ENCODE measurements at regions not wholly inside any gene's neighbourhood (a gene's known extent, or its start where the extent isn't known, plus 50 kb on each side); places are given as distances from the start of the nearest gene placed in this dataset.

DNA sequence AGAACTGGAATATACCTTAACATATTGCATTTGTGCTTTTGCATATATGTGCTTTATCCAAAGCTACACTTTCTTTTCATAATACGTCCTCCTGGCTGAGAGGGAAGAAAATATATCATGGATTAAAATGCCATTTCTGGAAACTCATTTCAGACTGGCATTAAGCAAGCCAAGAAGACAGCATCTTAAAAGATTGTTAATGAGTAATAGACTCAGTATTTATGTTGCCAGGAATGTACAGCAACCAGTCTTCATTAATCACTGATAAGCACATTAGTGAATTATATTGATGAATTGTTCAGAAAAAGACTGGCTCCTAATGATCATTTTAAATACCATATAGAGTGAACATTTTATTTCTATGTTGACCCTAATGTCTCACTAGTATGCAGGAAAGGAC, 134.9 kb upstream of the IFNG-AS1 start:
- POLR2A ChIA-PET (ENCODE audit: low non-redundant PET) = no interaction called here
- TF ChIP-seq, protein P1, sequence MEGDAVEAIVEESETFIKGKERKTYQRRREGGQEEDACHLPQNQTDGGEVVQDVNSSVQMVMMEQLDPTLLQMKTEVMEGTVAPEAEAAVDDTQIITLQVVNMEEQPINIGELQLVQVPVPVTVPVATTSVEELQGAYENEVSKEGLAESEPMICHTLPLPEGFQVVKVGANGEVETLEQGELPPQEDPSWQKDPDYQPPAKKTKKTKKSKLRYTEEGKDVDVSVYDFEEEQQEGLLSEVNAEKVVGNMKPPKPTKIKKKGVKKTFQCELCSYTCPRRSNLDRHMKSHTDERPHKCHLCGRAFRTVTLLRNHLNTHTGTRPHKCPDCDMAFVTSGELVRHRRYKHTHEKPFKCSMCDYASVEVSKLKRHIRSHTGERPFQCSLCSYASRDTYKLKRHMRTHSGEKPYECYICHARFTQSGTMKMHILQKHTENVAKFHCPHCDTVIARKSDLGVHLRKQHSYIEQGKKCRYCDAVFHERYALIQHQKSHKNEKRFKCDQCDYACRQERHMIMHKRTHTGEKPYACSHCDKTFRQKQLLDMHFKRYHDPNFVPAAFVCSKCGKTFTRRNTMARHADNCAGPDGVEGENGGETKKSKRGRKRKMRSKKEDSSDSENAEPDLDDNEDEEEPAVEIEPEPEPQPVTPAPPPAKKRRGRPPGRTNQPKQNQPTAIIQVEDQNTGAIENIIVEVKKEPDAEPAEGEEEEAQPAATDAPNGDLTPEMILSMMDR (conservative IDR thresholded peaks at IDR 0.05; ENCODE audit: low read depth) = no peak
- no peak for DNase-seq (ENCODE audit: low spot score)
- no peak overlapping the region for H3K27ac ChIP-seq
- CTCF ChIA-PET = no interaction called here

DNA sequence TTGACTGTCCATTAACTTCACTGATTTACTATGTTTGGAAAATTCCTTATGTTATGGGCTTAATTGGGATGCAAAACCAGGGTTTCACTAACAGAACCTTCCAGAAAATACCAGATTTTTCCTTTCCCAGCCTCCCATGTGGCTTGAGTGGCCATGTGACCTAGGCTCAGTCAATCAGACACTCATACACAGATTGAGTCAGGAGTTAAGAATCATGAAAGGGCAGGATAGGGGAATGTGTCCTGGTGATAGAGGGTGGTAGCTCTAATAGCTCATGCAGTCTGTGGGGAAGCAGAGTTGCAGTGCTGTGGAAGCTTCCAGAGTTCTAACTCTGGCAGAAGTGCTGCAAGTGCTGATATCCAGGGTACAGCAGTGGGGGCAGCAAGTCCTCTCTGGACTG, 134.1 kb upstream of the IFNG-AS1 start:
- CTCF ChIA-PET = no interaction called here
- DNase-seq (ENCODE audit: low spot score) = no peak
- TF ChIP-seq, protein P1 (conservative IDR thresholded peaks at IDR 0.05; ENCODE audit: low read depth) = no peak
- POLR2A ChIA-PET (ENCODE audit: low non-redundant PET) = no interaction called here
- no peak overlapping the region for H3K27ac ChIP-seq

DNA sequence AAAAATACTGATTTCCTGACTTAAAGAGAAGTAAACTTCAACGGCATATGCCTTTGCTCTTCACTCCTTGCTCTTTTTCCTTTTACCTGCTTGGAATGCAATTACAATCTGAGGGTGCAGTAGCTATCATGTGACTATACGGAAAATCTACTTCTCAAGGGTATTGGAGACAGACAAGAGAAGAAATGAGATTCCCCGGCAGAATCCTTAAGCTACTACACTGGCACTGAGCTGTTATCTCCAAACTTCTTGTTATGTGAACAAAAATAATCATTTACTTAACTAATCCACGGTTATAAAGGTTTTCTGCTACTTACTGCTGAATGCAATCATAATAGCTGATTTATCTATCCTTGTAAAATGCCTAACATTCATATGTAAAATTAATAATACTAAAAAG, 118.0 kb upstream of the IFNG-AS1 start:
- no peak for DNase-seq (ENCODE audit: low spot score)
- ChIA-PET CTCF (no interaction called here), POLR2A (ENCODE audit: low non-redundant PET) (no interaction called here)
- no peak overlapping the region for H3K27ac ChIP-seq
- TF ChIP-seq, protein P1 (conservative IDR thresholded peaks at IDR 0.05; ENCODE audit: low read depth) = no peak

DNA sequence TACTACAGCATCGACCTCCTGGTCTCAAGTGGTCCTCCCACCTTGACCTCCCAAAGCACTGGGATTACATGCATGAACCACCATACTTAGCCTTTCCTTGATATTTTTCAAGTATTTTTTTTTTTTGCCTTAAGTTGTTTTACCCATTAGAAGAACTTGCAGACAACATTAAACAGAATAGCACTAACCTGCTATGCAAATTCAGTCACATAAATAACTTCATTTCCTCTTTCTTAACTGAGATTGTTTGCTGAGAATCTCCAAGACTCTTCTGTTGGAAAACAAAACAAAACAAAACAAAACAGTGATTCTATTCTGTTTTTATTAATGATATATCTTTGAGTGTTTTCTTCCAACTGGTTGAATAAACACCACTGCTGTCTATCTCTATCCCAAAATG, 115.9 kb upstream of the IFNG-AS1 start:
- POLR2A ChIA-PET (ENCODE audit: low non-redundant PET) = no interaction called here
- TF ChIP-seq, protein P1 (conservative IDR thresholded peaks at IDR 0.05; ENCODE audit: low read depth) = no peak
- no peak for DNase-seq (ENCODE audit: low spot score)
- H3K27ac ChIP-seq = no peak overlapping the region
- CTCF ChIA-PET = interaction anchor here (0.8 kb wide), 1 partner anchor 721 kb away, joined by 4 read pairs; no protein-coding TSS in a partner anchor

DNA sequence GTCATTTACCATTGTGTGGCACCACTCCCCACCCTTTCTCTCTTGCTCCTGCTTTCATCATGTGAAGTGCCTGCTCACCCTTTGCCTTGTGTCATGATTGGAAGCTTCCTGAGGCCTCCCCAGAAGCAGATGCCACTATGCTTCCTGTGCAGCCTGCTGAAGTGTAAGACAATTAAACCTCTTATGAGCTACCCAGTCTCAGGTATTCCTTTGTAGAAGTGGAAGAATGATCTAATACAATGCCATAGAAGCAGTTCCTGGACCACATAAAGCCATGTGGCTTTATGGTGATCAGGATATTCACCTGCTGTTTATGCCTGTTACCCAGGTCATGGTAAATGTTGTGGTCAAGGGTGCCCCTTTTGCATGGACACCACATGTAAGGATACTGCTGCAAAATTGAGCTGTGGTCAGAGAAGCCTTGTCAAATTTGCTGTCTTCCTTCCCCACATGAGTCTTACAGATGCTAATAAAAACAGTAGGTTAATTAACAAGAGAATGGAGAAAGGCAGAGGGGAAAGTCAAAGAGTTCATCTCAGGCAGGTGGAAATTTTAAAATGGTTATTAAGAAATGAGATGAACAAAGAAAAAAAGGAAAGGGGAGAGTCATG, 112.8 kb upstream of the IFNG-AS1 start:
- POLR2A ChIA-PET (ENCODE audit: low non-redundant PET) = no interaction called here
- TF ChIP-seq, protein P1 (conservative IDR thresholded peaks at IDR 0.05; ENCODE audit: low read depth) = no peak
- CTCF ChIA-PET = no interaction called here
- no peak overlapping the region for H3K27ac ChIP-seq
- DNase-seq (ENCODE audit: low spot score) = no peak

DNA sequence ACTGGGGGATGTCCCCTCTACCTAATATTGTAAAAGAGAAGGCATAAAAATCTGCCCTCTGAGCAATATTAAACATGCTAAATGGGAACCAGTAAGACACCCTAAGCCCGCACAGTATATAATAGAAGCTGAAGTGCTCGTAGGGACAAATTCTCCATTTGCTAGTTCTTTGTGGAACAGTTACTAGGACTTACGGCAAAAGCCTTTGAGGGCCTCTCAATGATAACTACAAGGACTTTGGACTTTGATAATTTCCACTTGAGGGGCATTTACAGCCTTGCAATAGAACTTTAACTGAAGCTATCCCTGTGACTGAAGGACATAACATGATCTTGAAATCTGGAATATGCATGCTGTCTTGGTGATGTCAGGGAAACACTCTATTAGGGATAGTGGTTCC, 111.5 kb upstream of the IFNG-AS1 start:
- H3K27ac ChIP-seq = no peak overlapping the region
- TF ChIP-seq, protein P1 (conservative IDR thresholded peaks at IDR 0.05; ENCODE audit: low read depth) = no peak
- POLR2A ChIA-PET (ENCODE audit: low non-redundant PET) = no interaction called here
- DNase-seq (ENCODE audit: low spot score) = no peak
- CTCF ChIA-PET = no interaction called here
